Embryonic facial prominence (tissue), 1 donor: ENCODE measurements at regions not wholly inside any gene's neighbourhood (a gene's known extent, or its start where the extent isn't known, plus 50 kb on each side); places are given as distances from the start of the nearest gene placed in this dataset.

Source experiments
- DNase-seq: peaks from one replicate; pipeline ENCODE4 v3.0.0-alpha.2; 2016; ENCODE audit errors: extremely low spot score

- no peak for DNase-seq
These were observed 127.3 kb downstream of the DDX1 start for GRCh38 chr2:15718944-15719323.

GRCh38 chr2:15719566-15720313 lies 128.1 kb downstream of the DDX1 start:
- DNase-seq, result no peak

- no peak for DNase-seq
These were observed 129.1 kb downstream of the DDX1 start for GRCh38 chr2:15720561-15721307.

GRCh38 chr2:15721411-15722067 lies 129.9 kb downstream of the DDX1 start:
- no peak for DNase-seq

- DNase-seq, result no peak
These were observed 131.3 kb downstream of the DDX1 start for GRCh38 chr2:15722980-15723379.

GRCh38 chr2:15724235-15724634 lies 132.6 kb downstream of the DDX1 start:
- DNase-seq, result no peak

- no peak for DNase-seq
These were observed 133.6 kb downstream of the DDX1 start for GRCh38 chr2:15725101-15725781.

GRCh38 chr2:15725782-15726112 lies 134.1 kb downstream of the DDX1 start:
- no peak for DNase-seq

- DNase-seq, result no peak
These were observed 134.8 kb downstream of the DDX1 start for GRCh38 chr2:15726321-15727057.

- DNase-seq, result no peak
These were observed 136.0 kb downstream of the DDX1 start for GRCh38 chr2:15727396-15728244.

GRCh38 chr2:15728245-15728938 lies 136.7 kb downstream of the DDX1 start:
- DNase-seq, result no peak

- no peak for DNase-seq
These were observed 137.3 kb downstream of the DDX1 start for GRCh38 chr2:15729001-15729400.

GRCh38 chr2:15729709-15730544 lies 138.3 kb downstream of the DDX1 start:
- no peak for DNase-seq

- DNase-seq, result no peak
These were observed 139.0 kb downstream of the DDX1 start for GRCh38 chr2:15730545-15731212.

GRCh38 chr2:15731213-15731888 lies 139.7 kb downstream of the DDX1 start:
- no peak for DNase-seq

GRCh38 chr2:15731889-15732271 lies 140.2 kb downstream of the DDX1 start:
- no peak for DNase-seq

GRCh38 chr2:15732341-15733077 lies 140.8 kb downstream of the DDX1 start:
- no peak for DNase-seq
